ENCODE measurements at regions not wholly inside any gene's neighbourhood (a gene's known extent, or its start where the extent isn't known, plus 50 kb on each side); places are given as distances from the start of the nearest gene placed in this dataset.

- no peak overlapping the region for H3K4me3 Mint-ChIP-seq
- no peaks in the 10 kb centered on the region for H3K36me3 Mint-ChIP-seq
- no peaks in the 10 kb centered on the region for H3K9me3 Mint-ChIP-seq
- no peak overlapping the region for H3K27ac Mint-ChIP-seq
- no peaks in the 10 kb centered on the region for H3K27me3 Mint-ChIP-seq
- peaks cover 30% of the 10 kb centered on the region for H3K4me1 Mint-ChIP-seq
- ATAC-seq, result no peak
Observed at GRCh38 chr13:33637978-33638743, 179.8 kb upstream of the RFC3 start.

- Mint-ChIP-seq H3K4me3 (no peak overlapping the region), H3K36me3 (no peaks in the 10 kb centered on the region), H3K27ac (peak overlapping the region; percentile 34), H3K4me1 (peaks cover 32% of the 10 kb centered on the region), H3K9me3 (no peaks in the 10 kb centered on the region), H3K27me3 (no peaks in the 10 kb centered on the region)
- no peak for ATAC-seq
Observed at GRCh38 chr13:33639158-33639557, 178.8 kb upstream of the RFC3 start.

DNA sequence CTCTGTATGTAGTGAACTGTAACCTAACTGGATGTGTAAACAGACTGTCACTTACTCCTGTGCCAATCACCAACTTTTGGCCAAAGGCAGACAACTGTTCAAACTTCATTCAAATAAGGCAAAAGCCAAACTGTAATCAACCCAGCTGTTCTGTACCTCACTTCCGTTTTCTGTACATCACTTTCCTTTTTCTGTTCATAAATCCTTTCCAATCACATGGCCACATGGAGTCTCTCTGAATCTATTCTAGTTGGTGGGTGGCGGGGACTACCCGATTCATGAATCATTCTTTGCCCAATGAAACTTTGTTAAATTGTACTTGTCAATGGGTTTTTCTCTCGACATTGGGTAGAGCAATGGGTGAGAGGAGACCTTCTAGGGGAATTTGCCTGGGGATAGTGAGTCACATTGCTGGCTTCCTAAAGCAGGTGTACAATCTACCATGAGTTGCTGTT, 178.3 kb upstream of the RFC3 start:
- Mint-ChIP-seq H3K9me3 (no peaks in the 10 kb centered on the region), H3K4me1 (peaks cover 37% of the 10 kb centered on the region), H3K27ac (peak overlapping the region; percentile 34), H3K36me3 (no peaks in the 10 kb centered on the region), H3K4me3 (no peak overlapping the region), H3K27me3 (no peaks in the 10 kb centered on the region)
- ATAC-seq, result peak; percentile 81

GRCh38 chr13:33640832-33641231, 177.1 kb upstream of the RFC3 start:
- no peaks in the 10 kb centered on the region for H3K27me3 Mint-ChIP-seq
- no peaks in the 10 kb centered on the region for H3K36me3 Mint-ChIP-seq
- H3K27ac Mint-ChIP-seq, result peak overlapping the region; percentile 34
- peaks cover 44% of the 10 kb centered on the region for H3K4me1 Mint-ChIP-seq
- no peak for ATAC-seq
- H3K9me3 Mint-ChIP-seq, result no peaks in the 10 kb centered on the region
- H3K4me3 Mint-ChIP-seq, result no peak overlapping the region

DNA sequence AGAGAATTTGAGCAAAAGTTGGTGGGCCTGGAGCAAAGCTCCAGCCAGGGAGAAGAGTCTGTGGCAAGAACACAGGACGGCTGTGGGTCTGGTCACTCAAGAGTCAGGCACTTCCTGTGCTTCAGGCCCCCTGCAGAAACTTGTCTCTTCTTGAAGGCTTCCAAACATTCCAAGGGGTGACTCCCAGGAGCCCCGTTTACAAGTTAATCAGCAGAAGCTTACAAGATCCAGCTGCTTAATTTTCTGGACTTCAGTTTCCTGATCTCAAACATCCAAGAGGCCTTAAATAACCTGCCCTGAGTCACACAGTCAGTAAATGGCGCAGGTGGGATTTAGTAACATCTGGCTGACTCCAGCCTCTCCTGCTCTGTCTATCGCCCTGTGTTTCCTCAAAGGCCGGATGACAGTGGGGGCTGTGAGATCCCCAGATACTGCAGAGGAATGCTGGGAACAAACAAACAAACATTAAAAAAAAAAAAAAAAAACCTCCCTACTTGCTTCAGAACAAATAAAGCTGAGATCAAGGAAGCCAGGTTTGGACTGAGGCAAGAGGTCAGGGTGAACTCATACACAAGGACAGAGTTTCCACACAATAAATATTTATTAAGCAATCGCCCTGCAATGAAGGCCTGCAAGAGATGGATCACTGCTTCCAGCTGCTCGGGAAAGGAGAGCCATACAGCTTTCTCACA, 175.4 kb upstream of the RFC3 start:
- no peaks in the 10 kb centered on the region for H3K36me3 Mint-ChIP-seq
- no peaks in the 10 kb centered on the region for H3K9me3 Mint-ChIP-seq
- H3K4me1 Mint-ChIP-seq, result peaks cover 42% of the 10 kb centered on the region
- H3K4me3 Mint-ChIP-seq, result no peak overlapping the region
- no peak for ATAC-seq
- no peaks in the 10 kb centered on the region for H3K27me3 Mint-ChIP-seq
- no peak overlapping the region for H3K27ac Mint-ChIP-seq

- H3K36me3 Mint-ChIP-seq, result no peaks in the 10 kb centered on the region
- H3K27me3 Mint-ChIP-seq, result no peaks in the 10 kb centered on the region
- H3K4me1 Mint-ChIP-seq, result peaks cover 30% of the 10 kb centered on the region
- H3K9me3 Mint-ChIP-seq, result no peaks in the 10 kb centered on the region
- H3K27ac Mint-ChIP-seq, result no peak overlapping the region
- no peak overlapping the region for H3K4me3 Mint-ChIP-seq
- ATAC-seq, result peak; percentile 51
Observed at GRCh38 chr13:33644581-33645543, 173.1 kb upstream of the RFC3 start.

DNA sequence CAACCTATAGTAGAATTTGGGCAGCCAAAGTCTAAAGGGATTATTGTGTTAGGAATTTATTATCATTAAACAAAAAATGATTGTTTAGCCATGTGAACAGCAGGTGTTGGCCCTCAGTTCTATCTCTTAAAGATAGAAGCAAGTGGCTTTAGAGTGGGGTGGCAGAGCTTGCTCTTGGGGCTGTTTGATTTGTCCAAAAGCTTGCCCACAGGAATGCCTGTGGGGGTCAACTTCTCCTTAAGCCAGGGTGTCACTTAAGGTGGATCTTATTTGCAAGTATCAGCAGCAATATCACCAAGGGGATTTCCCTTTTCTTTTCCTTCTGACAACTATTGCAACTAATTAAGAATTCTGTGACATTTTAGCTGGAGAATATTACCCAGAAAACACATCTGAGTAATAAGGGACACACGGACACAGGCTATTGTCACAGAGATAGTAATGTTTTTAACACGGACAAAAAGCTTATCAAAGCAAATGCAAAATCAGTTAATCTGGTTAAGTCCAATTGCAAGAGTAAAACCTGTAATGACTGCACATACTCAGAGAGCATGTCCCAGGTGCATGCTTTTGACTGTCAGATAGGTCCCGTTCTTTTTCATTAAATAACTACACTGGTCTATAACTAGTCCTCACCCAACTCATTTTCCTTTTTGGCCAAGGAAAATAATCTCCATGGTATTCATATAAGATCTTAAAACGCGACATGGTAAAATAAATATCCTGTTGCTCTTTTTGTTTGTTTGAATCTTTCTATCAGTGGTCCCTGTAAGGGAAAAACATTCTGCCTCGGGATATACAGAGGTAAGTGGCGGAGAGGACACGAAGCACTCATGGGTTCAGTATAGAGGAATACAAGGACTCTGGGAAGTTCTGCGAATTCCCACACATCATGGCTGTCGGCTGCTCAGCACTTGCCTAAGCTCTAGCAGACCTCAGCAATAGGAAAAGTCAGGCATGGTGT, 172.1 kb upstream of the RFC3 start:
- no peak overlapping the region for H3K4me3 Mint-ChIP-seq
- peaks cover 21% of the 10 kb centered on the region for H3K4me1 Mint-ChIP-seq
- no peaks in the 10 kb centered on the region for H3K27me3 Mint-ChIP-seq
- H3K9me3 Mint-ChIP-seq, result no peaks in the 10 kb centered on the region
- no peaks in the 10 kb centered on the region for H3K36me3 Mint-ChIP-seq
- no peak overlapping the region for H3K27ac Mint-ChIP-seq
- peak; percentile 36 for ATAC-seq

DNA sequence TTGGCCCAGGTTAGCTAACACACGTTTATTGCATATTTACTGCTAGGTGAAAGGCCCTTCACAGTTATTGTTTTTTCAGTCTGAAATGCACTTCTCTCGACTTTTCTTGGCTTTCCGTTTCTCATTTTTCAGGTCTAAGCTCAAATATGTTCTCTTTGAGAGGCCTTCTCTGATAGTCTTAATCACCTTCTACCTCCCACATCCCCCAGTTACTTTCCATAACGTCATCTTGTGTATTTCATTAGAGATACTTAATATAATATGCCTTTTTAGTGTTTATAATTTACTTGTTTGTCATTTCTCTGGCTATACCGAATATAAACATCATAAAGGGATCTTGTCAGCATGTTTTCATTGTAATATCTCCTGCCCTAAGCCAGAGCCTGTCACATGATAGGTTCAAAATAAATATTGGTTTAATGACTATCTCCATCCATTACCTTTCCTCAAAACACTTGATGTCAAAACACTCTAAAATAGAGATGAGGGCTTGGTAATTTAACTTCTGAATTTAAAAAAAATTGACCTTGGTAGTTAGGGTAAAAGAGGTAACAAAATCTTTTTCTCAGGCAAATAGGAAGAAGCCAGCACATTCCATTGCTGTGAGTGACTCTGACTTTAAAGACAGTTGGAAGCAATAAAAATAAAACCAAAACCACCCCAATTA, 168.6 kb upstream of the RFC3 start:
- no peaks in the 10 kb centered on the region for H3K36me3 Mint-ChIP-seq

GRCh38 chr13:33651766-33652165, 166.2 kb upstream of the RFC3 start:
- H3K27me3 Mint-ChIP-seq, result no peaks in the 10 kb centered on the region
- H3K36me3 Mint-ChIP-seq, result no peaks in the 10 kb centered on the region
- H3K4me1 Mint-ChIP-seq, result no peaks in the 10 kb centered on the region
- no peak for ATAC-seq
- H3K4me3 Mint-ChIP-seq, result no peak overlapping the region
- H3K27ac Mint-ChIP-seq, result no peak overlapping the region
- H3K9me3 Mint-ChIP-seq, result no peaks in the 10 kb centered on the region

More for the DNA sequence above, 168.6 kb upstream of the RFC3 start:
- ATAC-seq, result no peak
- Mint-ChIP-seq H3K27me3 (no peaks in the 10 kb centered on the region), H3K9me3 (no peaks in the 10 kb centered on the region), H3K27ac (no peak overlapping the region), H3K4me1 (peaks cover 17% of the 10 kb centered on the region), H3K4me3 (no peak overlapping the region)

DNA sequence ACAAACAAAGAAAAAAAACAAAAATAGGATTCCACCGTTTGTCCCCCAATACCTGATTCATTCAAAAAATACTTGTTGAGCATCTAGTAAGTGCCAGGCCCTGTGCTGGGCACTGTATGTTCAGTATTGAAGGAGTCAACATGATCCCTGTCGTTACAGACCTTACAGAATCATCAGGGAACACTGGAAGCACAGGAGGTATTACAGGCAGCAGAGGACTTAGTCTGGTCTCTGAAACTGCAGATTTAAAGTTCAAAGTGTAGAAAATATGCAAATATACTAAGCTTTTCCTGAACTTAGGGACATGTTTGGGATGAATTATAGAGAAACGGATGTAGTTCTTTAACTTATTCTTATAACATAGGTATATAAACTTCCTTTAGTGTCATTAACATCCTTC, 160.7 kb upstream of the RFC3 start:
- Mint-ChIP-seq H3K27me3 (peaks cover 9% of the 10 kb centered on the region), H3K27ac (no peak overlapping the region), H3K4me3 (no peak overlapping the region), H3K9me3 (peaks cover 5% of the 10 kb centered on the region), H3K4me1 (no peaks in the 10 kb centered on the region), H3K36me3 (no peaks in the 10 kb centered on the region)
- ATAC-seq, result no peak

GRCh38 chr13:33659466-33659865, 158.5 kb upstream of the RFC3 start:
- H3K4me3 Mint-ChIP-seq, result no peak overlapping the region
- H3K9me3 Mint-ChIP-seq, result peaks cover 5% of the 10 kb centered on the region
- no peak for ATAC-seq
- no peak overlapping the region for H3K27ac Mint-ChIP-seq
- peaks cover 9% of the 10 kb centered on the region for H3K27me3 Mint-ChIP-seq
- H3K36me3 Mint-ChIP-seq, result no peaks in the 10 kb centered on the region
- no peaks in the 10 kb centered on the region for H3K4me1 Mint-ChIP-seq

DNA sequence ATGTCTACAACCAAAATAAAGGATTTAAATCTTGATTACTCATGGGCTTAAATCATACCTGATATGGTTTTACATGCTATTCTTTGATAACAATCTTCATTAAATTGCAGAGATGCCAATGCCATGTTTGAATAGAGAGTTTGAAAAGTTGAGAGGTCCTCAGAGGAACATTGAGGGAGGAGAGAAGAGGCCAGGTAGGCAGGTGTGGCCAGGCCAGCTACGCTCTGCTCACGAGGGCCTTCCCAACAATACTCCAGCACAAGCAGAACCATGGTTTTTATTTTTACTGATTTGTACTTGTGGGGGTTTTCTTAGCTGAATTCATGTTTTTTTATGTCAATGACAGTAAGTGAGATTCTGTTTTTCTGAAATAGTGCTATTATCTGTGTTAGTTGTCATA, 158.1 kb upstream of the RFC3 start:
- Mint-ChIP-seq H3K9me3 (peaks cover 5% of the 10 kb centered on the region), H3K27ac (no peak overlapping the region), H3K4me1 (no peaks in the 10 kb centered on the region), H3K27me3 (peaks cover 9% of the 10 kb centered on the region), H3K36me3 (no peaks in the 10 kb centered on the region), H3K4me3 (no peak overlapping the region)
- no peak for ATAC-seq

GRCh38 chr13:33662392-33662791, 155.6 kb upstream of the RFC3 start:
- H3K36me3 Mint-ChIP-seq, result no peaks in the 10 kb centered on the region
- peaks cover 9% of the 10 kb centered on the region for H3K27me3 Mint-ChIP-seq
- H3K27ac Mint-ChIP-seq, result no peak overlapping the region
- peaks cover 5% of the 10 kb centered on the region for H3K9me3 Mint-ChIP-seq
- peaks cover under 1% of the 10 kb centered on the region for H3K4me1 Mint-ChIP-seq
- no peak for ATAC-seq
- no peak overlapping the region for H3K4me3 Mint-ChIP-seq

- no peak for ATAC-seq
- Mint-ChIP-seq H3K36me3 (no peaks in the 10 kb centered on the region), H3K27me3 (peaks cover 9% of the 10 kb centered on the region), H3K27ac (no peak overlapping the region), H3K4me3 (no peak overlapping the region), H3K9me3 (peaks cover 5% of the 10 kb centered on the region), H3K4me1 (peaks cover 8% of the 10 kb centered on the region)
Observed at GRCh38 chr13:33665626-33666175, 152.2 kb upstream of the RFC3 start.

Data from stimulated activated memory B cell treated with anti-CD40 and anti-IgM and Interleukin-4, amounts not matched to agents 10 μg/mL and 1 μg/mL and 100 μg/mL, for 72 hours (primary cell).